GM10266 (cell line): ENCODE measurements at regions not wholly inside any gene's neighbourhood (a gene's known extent, or its start where the extent isn't known, plus 50 kb on each side); places are given as distances from the start of the nearest gene placed in this dataset.

Experiments
- DNase-seq: peaks from one replicate; pipeline ENCODE4 v3.0.0; 2012; ENCODE audit errors: extremely low spot score
- CTCF ChIP-seq: IDR thresholded peaks from 2 replicates; pipeline ENCODE4 v1.5.1; 2012; ENCODE audit warnings: mild to moderate bottlenecking, low read depth; ENCODE audit not compliant: control insufficient read depth, insufficient read depth; ENCODE audit errors: missing control alignments

- TF ChIP-seq CTCF: no peak
- DNase-seq: no peak
Observed at GRCh38 chr13:68214691-68215415, 984.7 kb upstream of the PCDH9 start.

GRCh38 chr13:68199271-68199670 is 969.1 kb upstream of the PCDH9 start:
- DNase-seq: no peak
- no peak for TF ChIP-seq CTCF

- no peak for TF ChIP-seq CTCF
- DNase-seq: no peak
Observed at GRCh38 chr13:68190818-68191217, 960.7 kb upstream of the PCDH9 start.

GRCh38 chr13:68185444-68186141 is 955.5 kb upstream of the PCDH9 start:
- TF ChIP-seq CTCF: no peak
- DNase-seq: no peak

- DNase-seq: no peak
- no peak for TF ChIP-seq CTCF
Observed at GRCh38 chr13:68176475-68176874, 946.3 kb upstream of the PCDH9 start.

- TF ChIP-seq CTCF: no peak
- no peak for DNase-seq
Observed at GRCh38 chr13:68174893-68175292, 944.8 kb upstream of the PCDH9 start.

- TF ChIP-seq CTCF: no peak
- DNase-seq: no peak
Observed at GRCh38 chr13:68173111-68173510, 943.0 kb upstream of the PCDH9 start.
